NCI-H2171 treated with DMSO at 0.1 percent for 48 hours (cell line): ENCODE measurements at regions not wholly inside any gene's neighbourhood (a gene's known extent, or its start where the extent isn't known, plus 50 kb on each side); places are given as distances from the start of the nearest gene placed in this dataset.

Experiments used
- DNase-seq: peaks from one replicate; lab custom pipeline; 2025; lab: John Stamatoyannopoulos, UW

DNA sequence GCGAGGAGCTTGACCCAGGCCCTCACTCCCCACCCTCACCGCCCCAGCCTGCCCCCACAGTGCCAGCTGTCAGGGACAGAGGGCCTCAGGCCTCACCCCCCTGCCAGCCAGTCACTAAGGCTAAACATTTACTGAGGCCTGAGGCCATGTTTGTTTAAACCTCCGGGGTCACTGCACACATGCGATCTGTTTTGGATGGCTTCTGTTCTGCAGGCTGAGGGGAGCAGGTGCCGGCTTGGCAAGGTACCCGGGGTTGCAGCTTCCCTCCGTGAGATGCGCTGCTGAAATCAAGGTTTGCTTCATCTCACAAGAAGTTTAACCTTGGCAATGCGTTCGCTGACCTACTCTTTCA lies 103.3 kb upstream of the BOD1 start:
- DNase-seq: peak; percentile 34

DNA sequence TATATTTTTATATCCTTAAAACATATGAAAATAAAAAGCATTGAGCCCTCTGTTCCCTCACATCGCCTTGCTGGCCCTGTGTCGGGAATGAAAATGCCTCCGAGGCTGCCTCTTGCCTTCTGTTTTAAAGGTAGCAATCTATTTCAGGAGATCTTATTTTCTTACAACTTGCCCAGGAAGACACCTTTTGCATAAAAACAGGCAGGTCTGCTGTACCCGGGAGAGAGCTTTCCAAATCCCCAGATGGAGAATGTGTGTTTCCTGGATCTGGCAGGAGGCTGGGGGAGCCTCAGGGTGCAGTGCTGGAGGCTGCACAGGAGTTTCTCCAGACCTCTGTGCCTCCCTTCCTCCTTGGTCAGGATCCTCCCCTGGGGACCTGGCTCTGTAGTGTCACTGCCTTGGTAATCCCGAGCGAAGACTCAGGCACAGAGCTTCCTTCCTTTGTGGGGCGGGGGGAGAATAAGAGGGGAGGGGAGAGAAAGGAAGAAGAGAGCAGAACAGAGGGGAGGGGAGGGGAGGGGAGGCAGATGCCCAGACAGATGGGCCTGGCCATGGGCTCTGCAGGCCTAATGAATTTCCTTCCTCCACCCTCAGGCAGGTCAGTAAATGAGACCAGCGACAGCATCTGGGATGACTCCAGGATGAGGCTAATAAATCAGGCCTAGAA lies 104.0 kb upstream of the BOD1 start:
- peak; percentile 8 for DNase-seq

DNA sequence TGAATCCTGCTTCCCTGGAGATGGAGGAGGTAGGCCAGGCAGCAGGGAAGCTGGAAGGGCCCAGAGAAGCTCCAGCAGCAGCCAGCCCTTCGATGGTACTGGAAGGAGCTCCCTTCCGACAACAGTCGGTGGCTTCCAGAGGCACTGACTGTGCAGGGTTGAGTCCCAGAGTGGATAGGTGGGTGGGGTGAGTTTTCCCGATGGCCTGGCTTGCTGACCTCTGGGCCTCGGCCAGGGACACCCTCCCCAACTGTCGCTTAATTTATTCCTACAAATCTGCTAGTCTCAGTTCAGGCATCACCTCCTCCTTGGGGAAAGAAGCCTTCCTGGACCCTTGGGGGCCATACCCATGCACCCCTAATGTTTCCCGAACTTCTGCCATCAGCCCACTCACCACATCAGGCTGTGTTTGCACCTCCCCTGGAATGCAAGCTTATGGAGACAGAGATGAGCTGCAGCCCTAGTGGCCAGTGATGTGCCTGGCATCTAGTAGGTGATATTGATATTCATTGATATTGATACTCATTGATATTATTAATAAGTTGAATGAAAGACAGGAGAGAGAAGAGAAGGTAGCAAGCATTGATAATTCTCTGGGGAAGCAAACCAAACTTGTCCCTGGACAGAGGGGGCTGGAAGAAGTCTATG lies 104.6 kb upstream of the BOD1 start:
- no peak for DNase-seq

DNA sequence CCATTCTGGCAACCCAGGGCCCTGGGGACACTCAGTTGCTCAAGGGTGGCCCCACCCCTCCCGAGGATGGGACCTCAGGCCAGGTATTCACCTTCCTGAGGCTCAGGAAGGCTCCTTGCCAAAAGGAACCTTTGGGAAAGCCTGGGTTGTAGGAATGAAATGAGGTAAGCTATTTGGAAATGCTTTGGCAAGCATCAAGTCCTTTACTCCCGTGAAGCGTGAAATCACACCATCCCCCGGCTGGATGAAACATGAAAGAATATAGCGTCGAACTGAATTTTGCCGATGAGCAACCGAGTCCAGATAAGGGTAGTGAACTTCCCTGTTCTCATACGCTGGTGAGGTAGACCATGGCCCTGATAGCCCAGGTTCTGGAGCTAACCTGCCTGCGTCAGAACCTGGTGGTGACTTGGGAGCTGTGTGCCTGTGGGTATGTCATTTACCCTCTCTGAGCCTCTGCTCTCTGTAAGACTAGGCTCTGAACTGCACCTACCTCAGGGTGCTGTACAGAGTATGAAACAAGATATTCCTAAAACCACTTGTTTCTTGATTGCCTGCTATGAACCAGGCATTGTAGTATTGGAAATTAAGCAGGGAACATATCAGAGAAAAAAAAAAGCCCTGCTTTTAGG lies 105.3 kb upstream of the BOD1 start:
- no peak for DNase-seq

DNA sequence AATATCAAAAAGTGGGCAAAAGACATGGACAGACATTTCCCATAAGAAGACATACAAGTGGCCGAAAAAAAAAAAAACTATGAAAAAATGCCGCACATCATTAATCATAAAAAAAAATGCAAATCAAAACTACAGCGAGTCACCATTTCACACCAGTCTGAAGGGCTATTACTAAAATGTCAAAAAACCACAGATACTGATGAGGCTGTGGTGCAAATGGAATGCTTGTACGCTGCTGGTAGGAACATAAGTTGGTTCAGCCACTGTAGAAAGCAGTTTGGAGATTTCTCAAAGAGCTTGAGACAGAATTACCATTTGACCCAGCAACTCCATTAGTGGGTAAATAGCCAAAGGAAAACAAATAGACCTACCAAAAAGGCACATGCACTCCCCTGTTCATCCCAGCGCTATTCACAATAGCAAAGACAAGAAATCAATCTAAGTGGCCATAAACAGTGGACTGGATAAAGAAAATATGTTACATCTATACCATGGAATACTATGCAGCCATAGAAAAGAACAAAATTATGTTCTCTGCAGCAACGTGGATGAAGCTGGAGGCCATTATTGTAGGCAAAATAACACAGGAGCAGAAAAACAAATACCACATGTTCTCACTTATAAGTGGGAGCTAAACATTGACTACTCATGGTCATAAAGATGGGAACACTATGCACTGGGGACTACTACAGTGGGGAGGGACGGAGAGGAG lies 110.6 kb upstream of the BOD1 start:
- no peak for DNase-seq

GRCh38 chr5:173727839-173728778 lies 111.7 kb upstream of the BOD1 start:
- peak; percentile 19 for DNase-seq

GRCh38 chr5:173729079-173729765 lies 112.8 kb upstream of the BOD1 start:
- no peak for DNase-seq

DNA sequence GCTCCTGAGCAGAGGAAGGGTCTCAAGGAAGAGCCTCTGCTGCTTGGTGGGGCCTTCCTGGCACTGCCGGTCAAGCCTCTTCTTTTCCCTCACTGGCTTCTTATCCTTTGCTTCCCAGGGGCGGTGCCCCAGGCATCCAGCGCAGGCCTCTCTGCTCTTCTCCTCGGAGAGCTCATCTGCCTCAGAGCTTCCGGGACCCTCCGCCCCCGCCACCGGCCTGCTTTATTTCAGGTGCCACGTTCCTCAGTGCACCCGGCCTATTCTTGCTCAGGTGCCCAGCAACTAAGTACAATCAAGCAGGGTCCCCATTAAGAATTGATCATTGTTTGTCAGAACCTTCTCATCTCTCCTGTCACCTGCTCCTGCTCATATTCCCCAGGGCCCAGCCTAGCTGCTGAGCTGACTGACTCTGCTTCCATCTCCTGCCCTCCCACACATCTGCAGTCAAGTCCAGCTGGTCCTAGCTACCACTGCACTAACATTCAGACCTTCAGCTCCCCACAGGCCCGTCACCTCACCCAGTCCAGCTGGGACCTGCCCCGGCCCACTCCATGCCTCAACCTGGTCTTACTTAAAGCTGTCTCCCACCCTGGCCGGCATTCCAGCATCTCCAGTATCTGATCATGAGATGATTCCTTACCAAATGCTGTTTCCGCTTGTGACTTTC lies 114.3 kb upstream of the BOD1 start:
- DNase-seq: no peak

DNA sequence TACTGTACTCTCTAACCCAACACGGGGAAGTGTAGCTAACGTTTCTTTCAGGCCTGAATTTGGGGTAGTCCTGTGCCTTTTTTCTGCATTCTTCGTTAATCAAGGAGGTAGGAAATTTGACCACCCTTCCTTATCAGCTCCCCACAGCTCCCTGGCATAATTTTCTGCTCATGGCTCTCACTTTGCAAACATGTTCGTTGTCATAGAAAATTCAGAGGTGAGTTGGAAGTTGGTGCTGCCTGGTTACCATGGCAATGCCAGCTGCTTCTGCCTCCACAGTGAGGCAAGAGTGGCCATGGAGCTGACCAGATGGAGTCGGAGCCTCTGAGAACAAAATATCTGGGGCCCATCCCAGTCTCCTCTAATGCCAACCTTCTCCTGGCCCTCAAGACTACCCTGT lies 116.6 kb upstream of the BOD1 start:
- no peak for DNase-seq

GRCh38 chr5:173733425-173733824 lies 117.0 kb upstream of the BOD1 start:
- no peak for DNase-seq

GRCh38 chr5:173733831-173734501 lies 117.5 kb upstream of the BOD1 start:
- no peak for DNase-seq

- DNase-seq: no peak
Measured at GRCh38 chr5:173734716-173735115, 118.3 kb upstream of the BOD1 start.

DNA sequence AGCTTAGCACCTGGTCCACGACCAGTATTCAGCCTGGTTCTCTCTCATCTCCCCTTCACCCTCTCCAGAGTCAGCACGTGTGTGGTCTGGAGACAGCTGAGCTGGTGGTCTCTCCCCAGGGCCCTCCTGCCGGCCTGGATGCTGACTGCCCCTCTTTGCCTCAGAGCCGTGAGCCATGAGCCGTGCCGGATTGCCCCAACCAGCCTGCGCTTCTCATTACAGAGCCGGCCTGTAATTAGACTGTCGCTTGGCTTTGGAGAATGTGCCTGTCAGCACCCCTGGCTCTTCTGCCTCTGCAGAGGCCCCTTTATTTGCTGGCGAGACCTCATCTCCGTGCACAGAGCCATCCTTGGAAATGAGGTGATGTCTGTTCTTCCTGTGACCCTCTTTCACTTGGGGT lies 118.7 kb upstream of the BOD1 start:
- DNase-seq: no peak

DNA sequence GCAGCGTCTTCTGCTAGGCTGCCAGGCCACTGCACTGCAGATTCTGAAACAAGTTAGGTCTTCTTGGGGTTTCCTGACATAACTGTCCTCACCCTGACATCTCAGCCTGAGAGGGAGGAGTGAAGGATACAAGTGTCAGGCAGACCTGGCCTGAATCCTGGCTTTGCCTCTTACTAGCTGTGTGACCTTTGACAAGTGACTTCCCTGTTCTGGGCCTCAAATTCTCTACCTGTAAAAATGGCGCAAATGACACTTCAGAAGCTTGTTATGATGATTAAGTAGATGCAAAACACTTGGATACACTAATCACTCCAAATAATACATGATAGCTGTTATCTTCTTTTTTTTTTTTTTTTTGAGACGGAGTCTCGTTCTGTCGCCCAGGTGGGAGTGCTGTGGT lies 119.2 kb upstream of the BOD1 start:
- no peak for DNase-seq

DNA sequence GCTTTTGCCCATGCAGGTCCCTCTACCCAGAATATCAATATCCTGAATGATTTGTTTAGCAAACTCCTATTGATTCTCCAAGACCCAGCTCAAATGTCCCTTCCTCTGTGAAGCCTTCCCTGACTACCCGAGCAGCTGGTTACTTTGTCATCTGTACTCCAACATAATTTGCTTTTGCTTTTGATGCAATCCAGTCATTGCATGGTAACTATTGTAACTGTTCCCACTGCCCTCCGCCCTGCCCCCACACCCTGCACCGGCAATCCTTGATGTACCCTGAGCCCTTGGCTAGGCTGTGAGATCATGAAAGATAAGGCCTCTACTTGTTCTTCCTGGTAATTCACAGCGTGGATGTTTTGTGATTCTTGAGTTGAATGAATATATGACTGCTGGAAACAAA lies 119.9 kb upstream of the BOD1 start:
- no peak for DNase-seq

- DNase-seq: no peak
Measured at GRCh38 chr5:173736923-173737412, 120.5 kb upstream of the BOD1 start.

GRCh38 chr5:173739741-173740140 lies 123.3 kb upstream of the BOD1 start:
- no peak for DNase-seq

- no peak for DNase-seq
Measured at GRCh38 chr5:173740400-173740799, 124.0 kb upstream of the BOD1 start.

- DNase-seq: no peak
Measured at GRCh38 chr5:173741087-173741486, 124.6 kb upstream of the BOD1 start.
